CD4-positive, alpha-beta T cell treated with Interleukin-4 for 4 hours (primary cell): ENCODE measurements at regions not wholly inside any gene's neighbourhood (a gene's known extent, or its start where the extent isn't known, plus 50 kb on each side); places are given as distances from the start of the nearest gene placed in this dataset.
"Not testable (repeated sequence)": the region's sequence is repeated elsewhere in the genome, so short reads cannot be mapped to it uniquely, and the experiment has no call there.

ENCODE experiments used
- DNase-seq: peaks from one replicate; pipeline ENCODE4 v3.0.0-alpha.2; 2020

DNA sequence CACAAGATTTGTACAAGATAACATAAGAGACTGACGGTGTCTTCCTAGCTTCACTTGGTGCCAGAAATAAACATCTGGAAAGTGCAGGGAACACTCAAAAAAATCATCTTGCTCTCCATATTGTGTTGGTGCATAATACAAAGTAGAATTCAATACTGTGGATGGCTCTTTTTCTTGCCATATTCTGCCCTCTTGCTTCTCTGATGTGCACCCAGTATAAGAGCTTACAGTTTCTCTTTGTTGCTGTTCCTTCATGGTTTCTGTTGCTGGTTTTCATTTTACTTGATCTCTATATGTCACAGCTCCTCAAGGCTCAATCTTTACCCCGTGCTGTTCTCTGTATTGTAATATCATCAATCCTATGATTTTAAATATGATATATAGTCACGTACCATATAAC is 528.5 kb upstream of the ZP4 start:
- DNase-seq: no peak

DNA sequence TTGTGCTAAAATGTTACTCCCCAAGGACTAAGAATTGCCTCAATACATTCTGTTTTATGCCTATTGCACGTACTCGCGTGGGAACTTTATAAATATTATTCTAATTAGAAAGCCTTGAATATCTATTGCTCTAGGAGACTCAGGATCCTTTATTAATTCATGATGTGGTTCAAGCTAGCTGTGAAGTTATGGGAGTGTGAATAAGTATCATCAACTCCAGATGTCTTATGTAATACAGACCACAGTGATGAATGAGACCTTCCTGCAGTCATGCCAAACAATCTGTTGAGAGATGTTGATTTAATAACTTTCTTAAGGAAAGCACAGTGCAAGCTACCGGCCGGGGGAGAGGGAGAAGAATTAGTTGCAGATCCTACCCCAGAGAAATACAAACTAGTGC is 519.2 kb upstream of the ZP4 start:
- DNase-seq: no peak

DNA sequence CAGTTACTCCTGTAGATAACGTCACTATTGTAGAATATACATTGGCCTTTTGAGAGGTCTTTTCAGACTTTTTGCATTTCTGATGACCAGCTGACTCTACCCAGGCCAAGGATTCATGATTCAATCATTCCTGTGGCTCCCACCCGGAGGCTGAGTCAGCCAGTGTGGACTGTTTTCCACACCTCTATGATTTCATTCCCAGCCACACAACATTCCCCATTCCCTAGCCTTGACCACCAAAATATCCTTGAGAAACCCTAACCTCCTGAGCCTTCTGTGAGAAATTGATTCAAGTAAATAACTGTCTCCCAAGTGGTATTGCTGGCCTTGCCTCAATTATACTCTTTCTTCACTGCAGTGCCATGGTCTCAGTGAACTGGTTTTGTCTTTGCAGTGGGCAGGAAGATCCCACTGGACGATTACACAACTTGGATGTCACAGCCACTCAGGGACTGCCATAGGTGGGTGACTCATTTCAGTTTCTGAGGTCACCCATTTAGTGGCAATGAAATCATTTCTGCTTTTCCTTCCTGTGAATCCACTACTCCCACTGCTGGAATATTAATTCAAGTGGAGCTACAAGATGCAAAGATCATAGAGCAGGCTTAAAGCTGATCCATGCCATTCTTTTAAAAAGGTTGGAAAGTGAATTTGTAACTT is 518.6 kb upstream of the ZP4 start:
- DNase-seq: no peak

DNA sequence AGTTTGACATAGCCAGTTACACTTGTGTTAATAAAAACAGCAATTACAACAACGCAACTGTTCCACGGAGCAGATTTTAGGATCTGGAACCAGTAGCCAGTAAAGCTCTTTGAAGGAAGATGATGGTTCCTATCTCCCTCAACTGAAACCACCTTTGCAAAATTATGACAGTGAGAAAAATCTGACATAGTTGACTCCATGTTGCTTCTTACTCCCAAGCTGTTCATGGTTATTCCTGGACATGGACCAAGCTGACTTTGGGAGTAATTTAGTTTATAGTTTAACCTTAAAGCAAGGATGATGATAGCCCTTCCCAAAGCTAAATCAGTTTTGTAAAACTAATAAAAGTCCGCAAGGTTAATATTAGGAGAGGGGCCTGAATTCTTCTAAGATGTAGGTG is 518.0 kb upstream of the ZP4 start:
- no peak for DNase-seq

DNA sequence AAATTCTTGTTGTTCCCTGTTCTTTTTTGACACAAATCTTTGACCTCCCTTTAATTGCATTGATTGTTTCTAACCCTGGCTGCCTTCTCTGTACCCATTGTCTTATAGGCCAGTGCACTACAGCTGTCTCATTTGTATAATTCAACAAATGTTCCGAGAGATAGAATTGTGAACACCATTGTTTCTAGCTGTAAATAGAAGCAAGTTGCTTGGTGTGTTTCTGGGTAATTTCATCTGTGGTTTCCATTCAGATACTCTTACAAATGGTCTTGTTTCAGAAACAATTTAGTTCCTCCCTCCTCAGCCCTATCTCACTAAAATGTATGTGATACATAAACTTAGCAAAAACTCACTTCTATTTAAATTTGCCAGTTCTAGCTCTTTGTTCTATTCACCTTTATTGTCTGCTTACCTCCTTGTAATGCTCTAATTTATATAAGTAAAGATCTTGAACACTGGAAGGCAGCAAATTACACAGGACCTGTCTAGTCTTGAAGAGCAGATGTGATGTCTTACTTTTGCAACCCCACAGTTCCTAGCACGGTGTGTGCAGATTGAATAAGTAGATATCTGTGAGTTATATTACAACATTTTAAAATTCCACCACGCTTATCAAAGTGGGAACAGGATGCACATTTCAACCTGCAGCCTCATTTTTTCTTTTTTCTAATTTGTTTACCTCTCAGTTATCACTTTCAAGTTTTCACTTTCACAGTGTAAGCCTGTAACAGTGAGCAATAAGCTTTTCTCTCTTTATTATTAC is 515.6 kb upstream of the ZP4 start:
- no peak for DNase-seq

DNA sequence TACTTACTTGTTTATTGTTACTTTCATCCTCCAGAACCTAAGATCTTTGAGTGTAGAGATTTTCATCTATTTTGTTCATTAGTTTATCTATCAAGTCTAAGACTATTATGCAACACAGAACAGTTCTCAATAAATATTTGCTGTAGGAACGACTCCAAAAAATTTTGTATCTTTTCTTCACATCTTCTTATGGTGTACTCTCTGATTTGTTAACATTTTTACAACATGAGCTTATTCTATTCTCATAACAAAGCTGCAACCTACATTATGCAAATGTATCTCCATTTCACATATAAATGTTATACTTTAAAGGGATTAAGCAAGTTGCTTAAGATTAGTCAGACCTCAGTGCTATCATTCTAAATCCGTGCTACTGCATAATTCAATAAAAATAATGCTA is 514.2 kb upstream of the ZP4 start:
- no peak for DNase-seq

DNA sequence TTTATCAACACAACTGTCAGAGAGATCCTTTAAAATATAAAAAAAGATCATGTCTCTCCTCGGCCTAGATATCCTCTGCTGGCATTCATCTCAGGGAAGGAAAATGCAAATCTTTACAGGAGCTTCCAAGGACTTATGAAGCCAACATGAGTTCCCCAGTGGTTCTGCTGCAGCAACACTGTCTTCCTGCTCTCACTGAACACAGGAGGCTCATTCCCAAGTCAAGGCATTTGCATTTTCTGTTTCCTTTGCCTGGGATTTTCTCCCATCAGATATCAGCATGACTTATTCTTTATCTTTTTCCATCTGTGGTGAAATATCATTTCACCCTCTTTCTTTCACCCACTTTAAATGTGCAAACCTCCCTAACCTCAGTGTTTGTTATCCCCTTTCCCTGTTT is 513.8 kb upstream of the ZP4 start:
- no peak for DNase-seq

DNA sequence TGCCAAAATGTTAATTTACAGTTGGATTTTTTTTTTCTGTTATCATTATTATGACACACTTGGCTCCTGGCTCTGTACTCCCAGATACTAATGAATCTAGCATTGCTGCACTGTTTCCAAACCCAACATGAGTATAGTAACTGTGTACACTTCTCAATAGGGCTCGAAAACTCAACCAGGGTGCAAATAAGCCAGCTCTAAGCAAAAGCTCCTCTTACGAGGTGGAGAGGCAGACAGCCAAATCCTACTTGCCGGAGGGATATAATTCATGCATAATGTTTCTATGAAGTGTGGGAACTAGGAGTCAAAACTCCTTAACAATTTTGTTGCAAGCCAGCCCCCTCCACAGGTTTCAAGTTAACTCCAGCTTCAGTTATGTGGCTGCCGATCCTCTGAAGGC is 510.4 kb upstream of the ZP4 start:
- no peak for DNase-seq

DNA sequence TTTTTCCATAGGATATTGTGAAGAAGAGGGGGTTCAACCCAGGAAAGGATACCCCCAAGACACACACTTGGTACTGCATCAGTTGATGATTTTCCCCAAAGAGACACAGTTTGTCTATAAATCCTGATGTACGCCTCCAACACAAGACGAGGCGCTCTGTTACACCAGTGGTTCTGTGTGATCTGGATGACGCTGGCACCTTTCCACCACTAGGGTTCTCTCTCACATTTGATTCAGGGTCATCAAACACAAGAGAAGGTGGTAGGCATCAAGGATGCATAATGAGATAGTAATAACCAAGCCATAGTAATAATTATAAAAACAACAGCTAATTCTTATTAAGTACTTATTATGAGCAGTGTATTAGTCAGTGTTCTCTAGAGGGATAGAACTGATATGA is 508.8 kb upstream of the ZP4 start:
- no peak for DNase-seq

DNA sequence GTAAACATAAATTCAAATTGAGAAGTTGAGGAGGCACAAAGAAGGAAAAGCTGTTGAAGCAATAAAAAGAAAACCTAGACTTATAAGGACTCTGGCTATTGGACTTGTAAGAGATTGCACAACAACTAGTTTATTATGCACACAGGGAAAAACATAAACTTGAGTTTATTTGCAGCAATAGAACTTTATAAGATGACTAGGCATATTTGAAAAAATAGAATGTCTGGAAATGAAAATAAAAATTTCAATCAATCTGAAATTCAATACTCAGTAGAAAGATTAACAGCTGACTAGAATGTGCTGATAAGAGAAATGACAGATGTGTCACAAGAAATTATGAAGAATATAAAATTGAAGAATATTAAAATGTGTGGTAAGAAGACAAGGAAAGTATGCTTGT is 505.4 kb upstream of the ZP4 start:
- no peak for DNase-seq

DNA sequence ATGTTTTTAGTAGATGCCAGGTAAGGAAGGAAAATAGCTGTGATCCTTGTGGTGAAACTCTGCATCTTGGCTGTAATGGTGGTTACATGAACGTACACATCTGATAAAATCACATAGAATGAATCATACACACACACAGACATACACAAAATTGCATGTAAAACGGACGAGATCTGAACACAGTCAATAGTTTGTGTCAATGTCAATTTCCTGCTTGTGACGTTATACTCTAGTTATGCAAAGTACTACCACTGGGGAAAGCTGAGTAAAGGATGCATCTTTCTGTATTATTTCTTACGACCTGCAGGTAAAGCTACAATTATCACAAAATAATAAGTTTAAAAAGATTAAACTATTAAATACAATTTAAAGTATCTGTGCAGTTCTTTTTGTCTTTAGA is 493.7 kb upstream of the ZP4 start:
- DNase-seq: no peak

DNA sequence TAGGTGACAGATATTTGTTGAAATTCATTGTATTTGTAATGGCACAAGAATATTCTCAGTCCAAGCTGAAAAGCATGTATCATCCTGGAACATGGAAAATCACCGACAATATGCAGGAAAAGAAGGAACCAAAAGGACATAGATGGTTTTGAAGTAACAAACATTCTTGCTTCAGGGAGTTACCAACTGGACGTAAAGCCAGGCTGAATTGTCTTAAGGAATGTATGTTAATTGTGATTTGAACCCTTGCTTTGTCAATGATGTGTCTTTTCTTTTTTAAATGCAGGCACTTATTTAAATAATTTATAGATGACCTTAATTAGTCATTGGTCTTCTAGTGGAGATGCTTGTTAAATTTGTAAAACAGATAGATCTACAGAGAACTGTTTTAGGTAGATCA is 489.4 kb upstream of the ZP4 start:
- no peak for DNase-seq

DNA sequence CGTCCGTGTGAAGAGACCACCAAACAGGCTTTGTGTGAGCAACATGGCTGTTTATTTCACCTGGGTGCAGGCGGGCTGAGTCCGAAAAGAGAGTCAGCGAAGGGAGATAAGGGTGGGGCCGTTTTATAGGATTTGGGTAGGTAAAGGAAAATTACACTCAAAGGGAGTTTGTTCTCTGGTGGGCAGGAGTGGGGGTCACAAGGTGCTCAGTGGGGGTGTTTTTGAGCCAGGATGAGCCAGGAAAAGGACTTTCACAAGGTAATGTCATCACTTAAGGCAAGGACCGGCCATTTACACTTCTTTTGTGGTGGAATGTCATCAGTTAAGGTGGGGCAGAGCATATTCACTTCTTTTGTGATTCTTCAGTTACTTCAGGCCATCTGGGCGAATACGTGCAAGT is 488.7 kb upstream of the ZP4 start:
- not testable (repeated sequence) for DNase-seq

DNA sequence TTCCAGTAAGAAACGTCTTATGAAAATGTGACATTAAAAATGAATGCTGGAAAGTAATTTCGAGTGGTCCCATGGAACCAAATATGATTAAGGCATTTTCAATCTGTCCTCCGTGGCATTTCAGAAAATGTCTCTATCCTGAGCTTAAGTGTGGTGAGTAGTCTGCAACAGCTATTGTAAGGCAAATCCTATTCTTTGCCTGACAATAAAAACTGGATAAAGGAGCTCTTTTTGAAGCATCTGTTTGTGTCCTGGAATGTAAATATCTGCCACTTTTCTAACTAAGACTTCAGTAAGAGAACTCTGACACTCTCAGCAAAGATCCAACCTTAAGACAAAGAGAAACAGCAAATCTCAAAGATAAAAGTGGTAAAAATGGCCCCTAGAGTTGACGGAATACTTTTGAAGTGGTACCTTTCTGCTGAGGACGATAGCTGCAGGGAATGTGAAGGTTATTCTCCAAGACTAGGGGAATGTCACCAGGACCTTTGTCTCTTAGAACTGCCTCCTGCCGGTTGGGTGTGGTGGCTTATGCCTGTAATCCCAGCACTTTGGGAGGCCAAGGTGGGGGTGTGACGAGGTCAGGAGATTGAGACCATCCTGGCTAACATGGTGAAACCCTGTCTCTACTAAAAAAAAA is 486.7 kb upstream of the ZP4 start:
- no peak for DNase-seq

DNA sequence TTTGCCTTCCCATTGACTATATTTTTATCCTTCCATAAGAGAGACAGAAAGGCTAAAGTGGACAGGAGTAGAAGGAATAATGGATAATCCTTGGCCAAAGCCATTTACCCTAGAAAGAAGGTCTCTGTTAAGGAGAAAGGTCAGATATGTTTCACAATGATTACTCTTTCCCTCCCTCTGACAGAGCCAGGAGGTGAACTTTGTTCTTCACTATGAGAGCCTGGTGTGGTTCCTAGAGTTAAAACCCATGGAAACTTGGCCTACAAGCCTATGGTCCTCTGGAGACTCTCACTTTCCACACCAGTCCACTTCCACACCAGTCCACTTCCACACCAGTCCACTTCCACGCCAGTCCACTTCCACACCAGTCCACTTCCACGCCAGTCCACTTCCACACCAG is 479.9 kb upstream of the ZP4 start:
- no peak for DNase-seq

DNA sequence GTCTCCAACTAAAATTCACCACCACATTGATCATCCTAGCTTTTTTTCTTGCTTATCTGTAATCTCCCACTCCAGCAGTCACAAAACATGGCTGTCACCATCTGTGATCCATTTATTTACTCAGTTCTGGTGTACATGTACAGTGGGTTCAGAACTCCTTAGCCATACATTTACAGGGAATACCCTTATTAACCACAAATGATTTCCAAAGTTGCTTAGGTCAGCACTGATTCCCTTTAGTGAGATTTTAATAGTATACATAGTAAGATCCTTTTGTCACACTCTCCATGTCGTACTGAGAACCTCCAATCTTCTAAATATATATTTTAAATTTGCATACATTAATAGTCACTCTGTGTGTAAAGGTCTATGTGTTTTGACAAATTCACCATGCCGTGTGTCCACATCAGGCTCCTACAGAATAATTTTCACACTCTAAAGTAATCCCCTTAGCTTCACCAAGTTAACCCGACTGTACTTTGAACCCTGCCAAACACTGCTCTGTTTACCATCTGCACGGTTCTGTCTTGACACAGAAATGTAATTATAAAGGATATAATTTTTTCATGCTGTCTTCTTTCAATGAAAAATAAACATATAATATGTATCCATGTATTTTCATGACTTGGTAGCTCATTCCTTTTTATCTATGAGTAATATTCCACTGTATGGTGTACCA is 473.6 kb upstream of the ZP4 start:
- DNase-seq: no peak

DNA sequence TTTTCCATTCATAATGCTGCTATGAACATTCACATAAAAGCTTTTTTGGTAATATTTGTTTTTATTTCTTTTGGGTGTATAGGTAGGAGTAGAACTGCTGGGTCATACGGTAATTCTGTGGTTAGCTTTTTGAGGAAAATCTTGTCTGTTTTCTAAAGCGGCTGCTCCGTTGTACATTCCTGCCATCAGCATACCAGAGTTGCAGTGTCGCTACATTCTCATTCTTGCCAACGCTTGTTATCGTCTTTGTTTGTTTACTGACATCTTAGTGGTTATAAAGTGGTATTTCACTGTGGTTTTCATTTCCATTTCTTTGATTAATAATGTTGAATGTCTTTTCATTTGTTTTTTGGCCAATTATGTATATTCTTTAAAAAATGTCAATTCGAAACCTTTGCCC is 469.8 kb upstream of the ZP4 start:
- DNase-seq: no peak

DNA sequence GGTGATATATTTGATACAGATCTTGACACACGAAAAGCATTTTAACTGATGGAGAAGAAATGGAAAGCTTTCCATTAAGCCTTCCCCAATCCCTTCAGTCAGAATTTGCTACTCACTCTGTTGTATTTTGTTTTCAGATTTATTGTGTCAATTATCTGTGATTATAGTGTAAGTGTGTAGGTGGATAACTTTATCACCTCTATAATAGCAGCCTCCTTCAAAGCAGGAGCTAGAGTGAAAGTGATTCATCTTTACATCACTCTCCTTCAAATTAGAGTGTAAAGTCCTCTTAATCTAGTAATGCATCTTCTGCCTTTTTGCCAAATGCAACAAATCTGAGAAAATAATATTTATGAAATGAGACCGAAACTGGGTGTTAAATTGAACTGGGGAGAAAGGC is 459.7 kb upstream of the ZP4 start:
- no peak for DNase-seq

DNA sequence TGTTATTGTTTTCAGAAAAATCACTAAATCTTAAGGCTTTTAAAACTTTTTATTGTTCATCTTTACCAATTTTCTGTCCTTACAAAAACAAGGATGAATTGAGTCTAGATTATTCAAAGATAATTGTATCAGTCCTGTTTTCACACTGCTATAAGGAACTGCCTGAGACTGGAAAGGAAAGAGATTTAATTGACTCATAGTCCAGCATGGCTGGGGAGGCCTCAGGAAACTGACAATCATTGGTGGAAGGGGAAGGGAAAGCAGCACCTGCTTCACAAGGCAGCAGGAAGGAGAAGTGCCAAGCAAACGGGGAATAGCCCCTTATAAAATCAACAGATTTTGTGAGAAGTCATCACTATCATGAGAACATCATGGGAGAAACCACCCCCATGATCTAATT is 455.6 kb upstream of the ZP4 start:
- no peak for DNase-seq

DNA sequence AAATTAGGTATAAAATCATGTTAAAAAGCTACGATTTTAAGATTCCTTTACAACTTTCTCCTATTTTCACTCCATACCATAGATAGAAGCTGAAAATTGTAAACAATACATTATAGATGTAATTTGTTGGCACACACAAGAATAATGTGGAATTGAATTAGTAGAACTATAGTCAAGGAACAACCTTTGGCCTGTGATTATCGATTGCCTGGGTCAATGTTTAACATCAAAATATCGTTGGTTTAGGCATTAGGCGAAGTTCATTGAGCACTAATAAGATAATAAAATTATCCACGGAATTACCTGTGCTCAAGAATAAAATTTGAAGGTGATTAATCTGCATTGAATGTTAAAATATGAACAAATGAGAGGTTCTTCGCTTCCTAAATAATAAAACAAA is 455.1 kb upstream of the ZP4 start:
- DNase-seq: no peak

DNA sequence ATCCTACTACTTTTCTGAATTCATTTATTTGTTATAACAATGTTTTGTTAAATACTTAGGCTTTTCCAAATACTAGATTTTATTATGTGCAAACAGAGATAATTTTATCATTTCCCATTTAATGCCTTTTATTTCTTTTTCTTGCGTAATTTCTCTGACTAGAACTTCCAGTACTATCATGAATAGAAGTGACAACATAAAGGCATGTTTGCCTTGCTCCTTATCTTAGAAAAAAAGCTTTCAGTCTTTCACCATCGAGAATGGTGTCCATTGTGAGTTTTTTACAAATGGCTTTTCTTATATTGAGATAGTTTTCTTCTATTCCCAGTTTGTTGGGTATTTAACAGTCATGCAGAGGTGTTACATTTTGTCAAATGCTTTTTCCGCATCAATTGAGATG is 453.1 kb upstream of the ZP4 start:
- no peak for DNase-seq

DNA sequence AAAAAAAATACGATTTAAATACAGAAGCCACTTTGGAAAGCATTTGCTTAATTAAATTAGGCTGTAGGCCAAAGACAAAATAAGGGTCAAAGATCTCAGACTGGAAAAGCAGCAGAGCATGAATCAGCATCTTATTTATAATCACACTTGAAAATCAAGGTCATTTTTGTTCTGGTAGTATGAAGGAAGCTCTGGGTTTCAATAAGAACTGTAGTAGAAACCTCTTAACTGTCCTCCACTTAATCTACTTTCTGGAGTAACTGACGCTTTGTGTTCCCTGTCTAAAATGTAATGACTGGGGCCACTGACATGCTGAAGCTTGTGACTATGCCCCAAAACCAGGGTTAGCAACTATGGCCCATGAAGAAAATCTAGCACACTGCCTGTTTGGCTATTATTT is 450.7 kb upstream of the ZP4 start:
- no peak for DNase-seq

DNA sequence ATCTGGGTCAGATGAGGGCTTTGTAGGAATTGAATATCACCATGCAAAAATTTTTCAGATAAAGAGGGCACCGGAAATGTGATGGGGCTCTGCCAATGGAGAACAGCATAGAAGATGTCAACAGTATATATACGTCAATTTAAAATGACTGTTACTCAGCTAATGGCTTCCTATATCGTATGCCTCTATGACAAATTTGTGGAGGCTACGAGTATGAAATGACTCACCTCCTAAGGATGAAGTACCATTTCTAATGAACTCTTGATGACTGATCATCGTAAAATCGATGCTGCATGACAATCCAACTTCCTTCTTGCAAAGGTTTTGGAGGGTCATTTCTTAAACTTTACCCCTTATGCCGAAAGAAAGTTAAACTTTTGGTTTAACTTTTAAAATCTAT is 450.3 kb upstream of the ZP4 start:
- DNase-seq: no peak

DNA sequence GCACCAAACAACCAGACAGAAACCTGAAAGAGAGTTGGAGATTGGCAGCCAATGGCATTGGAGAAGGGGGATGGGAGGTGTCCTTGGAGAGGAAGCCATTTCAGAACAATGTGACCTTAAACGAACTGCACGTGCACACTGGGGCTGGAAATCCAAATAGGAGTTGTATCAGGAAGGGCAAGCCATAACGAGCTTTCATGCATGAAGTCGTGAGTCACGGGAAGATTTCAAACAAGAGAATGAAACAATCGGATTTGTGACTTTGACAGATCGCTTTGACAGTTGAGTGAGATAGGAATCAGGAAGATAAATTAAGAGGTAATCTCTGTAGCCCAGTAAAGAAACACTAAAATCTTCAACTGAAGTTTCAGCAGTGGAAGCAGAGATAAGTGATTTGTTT is 445.8 kb upstream of the ZP4 start:
- no peak for DNase-seq
